Uterus (tissue), 3 donors: ENCODE measurements at regions not wholly inside any gene's neighbourhood (a gene's known extent, or its start where the extent isn't known, plus 50 kb on each side); places are given as distances from the start of the nearest gene placed in this dataset.

ENCODE experiments used
- DNase-seq, 2 donors: peaks; one replicate each; pipeline ENCODE4 v3.0.0-alpha.2; 2019 to 2020
- H3K27ac ChIP-seq, 2 donors: fragments of 200-600 bp; sonication (generic); 1 replicate in 1 of 2; 2 replicates in 1 of 2; pipeline ENCODE4 v1.5.1; 2016 to 2018
- H3K27me3 ChIP-seq, 2 donors: fragments of 200-600 bp; sonication (generic); one replicate each; pipeline ENCODE4 v1.5.1; 2018 to 2019; ENCODE audit warnings: control low read depth in 1 of 2
- H3K36me3 ChIP-seq, 2 donors: fragments of 200-600 bp; sonication (generic); one replicate each; pipeline ENCODE4 v1.5.1; 2019; ENCODE audit warnings: control low read depth in 1 of 2
- H3K4me1 ChIP-seq, 2 donors: fragments of 200-600 bp; sonication (generic); one replicate each; pipeline ENCODE4 v1.5.1; 2018 to 2019; ENCODE audit warnings: control low read depth in 1 of 2
- H3K4me3 ChIP-seq, 2 donors: fragments of 200-600 bp; sonication (generic); 1 replicate in 1 of 2; 2 replicates in 1 of 2; pipeline ENCODE4 v1.5.1; 2018 to 2019; ENCODE audit warnings: mild to moderate bottlenecking in 1 of 2
- H3K9me3 ChIP-seq, 2 donors: fragments of 200-600 bp; sonication (generic); one replicate each; pipeline ENCODE4 v1.5.1; 2019; ENCODE audit warnings: control low read depth in 1 of 2
- CTCF ChIP-seq, 4 experiments: fragments of 200-600 bp in 2 of 4; fragments of 450-650 bp in 2 of 4; sonication (generic) in 2 of 4; IDR thresholded peaks; one replicate each; pipeline ENCODE4 v1.5.1; 2016 to 2019; ENCODE audit warnings: antibody characterized with exemption in 4 of 4, mild to moderate bottlenecking in 2 of 4, moderate library complexity in 1 of 4
- POLR2A ChIP-seq, 2 donors: fragments of 450-650 bp; IDR thresholded peaks; one replicate each; pipeline ENCODE4 v1.6.1; 2016; ENCODE audit warnings: antibody characterized with exemption in 2 of 2, mild to moderate bottlenecking in 1 of 2, moderate library complexity in 1 of 2
- intact Hi-C: fragments of 100-400 bp; cut with DNase I; formaldehyde crosslinking; loops from one replicate; pipeline ENCODE4 v1.15.1; 2023; ENCODE audit warnings: low total_unique reads
- donor health status: DM: yes; HTN: yes; CAD: no.

- no peaks in the 10 kb centered on the region for H3K4me1 ChIP-seq
- H3K4me3 ChIP-seq, result no peak overlapping the region
- H3K27me3 ChIP-seq, result no peaks in the 10 kb centered on the region
- no peaks in the 10 kb centered on the region for H3K36me3 ChIP-seq
- no peak overlapping the region for H3K27ac ChIP-seq
- intact Hi-C loops, result no loop called here
- TF ChIP-seq POLR2A (IDR thresholded peaks at IDR 0.05) (no peak), CTCF (IDR thresholded peaks at IDR 0.05) (no peak)
- H3K9me3 ChIP-seq, result no peaks in the 10 kb centered on the region
- DNase-seq, result no peak
Observed at GRCh38 chr2:16404146-16404545, 261.5 kb downstream of the CYRIA start.

GRCh38 chr2:16402891-16403290, 262.7 kb downstream of the CYRIA start:
- Histone ChIP-seq H3K9me3 (no peaks in the 10 kb centered on the region), H3K36me3 (no peaks in the 10 kb centered on the region), H3K27ac (no peak overlapping the region), H3K27me3 (no peaks in the 10 kb centered on the region), H3K4me3 (no peak overlapping the region), H3K4me1 (no peaks in the 10 kb centered on the region)
- no peak for DNase-seq
- intact Hi-C loops, result no loop called here
- no peak for TF ChIP-seq CTCF (IDR thresholded peaks at IDR 0.05)

DNA sequence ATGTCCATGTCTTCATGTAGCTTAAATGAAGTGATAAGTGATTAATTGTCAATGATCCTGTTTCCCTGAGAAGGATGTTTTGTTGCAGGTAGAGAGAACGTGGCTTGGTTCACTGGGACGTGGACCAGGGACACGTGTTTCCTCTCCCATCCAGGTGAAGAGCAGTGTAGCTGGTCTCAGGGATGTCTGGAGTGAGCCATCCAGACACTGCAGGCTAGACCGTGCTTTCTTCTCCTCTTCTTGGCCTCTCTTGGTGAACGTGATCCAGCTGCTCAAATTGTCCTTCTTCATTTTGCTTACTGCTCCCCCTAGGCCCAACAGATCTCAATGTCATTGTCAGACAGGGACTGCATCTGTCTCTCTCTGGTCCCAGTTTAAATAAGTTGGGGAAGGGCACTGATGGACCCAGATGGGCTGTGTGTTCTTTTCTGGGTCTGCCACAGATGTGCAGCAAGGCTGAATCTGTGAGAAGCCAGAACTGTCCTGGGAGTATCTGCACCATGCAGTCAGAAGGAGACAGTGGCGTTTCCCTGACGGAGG, 263.8 kb downstream of the CYRIA start:
- Histone ChIP-seq H3K4me3 (no peak overlapping the region), H3K27me3 (no peaks in the 10 kb centered on the region), H3K36me3 (no peaks in the 10 kb centered on the region), H3K9me3 (no peaks in the 10 kb centered on the region), H3K4me1 (no peaks in the 10 kb centered on the region), H3K27ac (no peak overlapping the region)
- intact Hi-C loops, result no loop called here
- no peak for TF ChIP-seq CTCF (IDR thresholded peaks at IDR 0.05)
- TF ChIP-seq POLR2A (IDR thresholded peaks at IDR 0.05), result no peak
- DNase-seq, result no peak

DNA sequence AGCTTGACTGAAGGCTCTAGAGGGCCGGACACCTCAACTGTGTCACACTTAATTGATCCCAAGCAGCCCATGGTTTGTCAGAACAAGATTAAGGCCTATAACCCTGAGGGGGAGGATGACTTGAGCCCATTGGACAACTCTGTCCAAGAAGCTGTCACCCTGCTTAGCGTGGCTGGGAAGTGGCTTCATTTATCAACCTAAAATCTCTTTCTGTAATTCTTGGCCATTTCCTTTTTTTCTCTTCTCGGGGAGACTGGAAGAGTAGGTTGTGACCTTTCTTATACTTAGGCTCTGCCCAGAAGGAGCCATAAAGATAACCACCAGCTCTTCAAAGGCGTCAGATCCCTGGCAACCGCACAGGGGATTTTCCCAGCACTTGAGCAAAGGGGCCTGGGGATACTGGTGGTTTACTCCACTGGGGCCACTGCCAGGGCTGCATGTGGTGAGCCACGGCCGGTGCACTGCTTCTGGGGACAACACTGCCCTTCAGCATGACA, 265.5 kb downstream of the CYRIA start:
- Histone ChIP-seq H3K36me3 (no peaks in the 10 kb centered on the region), H3K4me1 (no peaks in the 10 kb centered on the region), H3K27me3 (no peaks in the 10 kb centered on the region), H3K9me3 (no peaks in the 10 kb centered on the region), H3K4me3 (no peak overlapping the region), H3K27ac (no peak overlapping the region)
- intact Hi-C loops, result no loop called here
- no peak for DNase-seq
- TF ChIP-seq CTCF (IDR thresholded peaks at IDR 0.05), result no peak
- TF ChIP-seq POLR2A (IDR thresholded peaks at IDR 0.05), result no peak

GRCh38 chr2:16398486-16399043, 267.1 kb downstream of the CYRIA start:
- H3K4me1 ChIP-seq, result no peaks in the 10 kb centered on the region
- DNase-seq, result no peak
- intact Hi-C loops, result no loop called here
- no peaks in the 10 kb centered on the region for H3K36me3 ChIP-seq
- H3K4me3 ChIP-seq, result no peak overlapping the region
- no peak overlapping the region for H3K27ac ChIP-seq
- TF ChIP-seq POLR2A (IDR thresholded peaks at IDR 0.05), result no peak
- TF ChIP-seq CTCF (IDR thresholded peaks at IDR 0.05), result no peak
- no peaks in the 10 kb centered on the region for H3K9me3 ChIP-seq
- H3K27me3 ChIP-seq, result no peaks in the 10 kb centered on the region
